Sigmoid colon (tissue), 6 donors: ENCODE measurements at regions not wholly inside any gene's neighbourhood (a gene's known extent, or its start where the extent isn't known, plus 50 kb on each side); places are given as distances from the start of the nearest gene placed in this dataset.

Experiments
- DNase-seq: peaks from one replicate; pipeline ENCODE4 v3.0.0-alpha.2; 2019
- H3K27ac ChIP-seq, 4 donors: fragments of 200-600 bp; sonication (generic); one replicate each; pipeline ENCODE4 v1.5.1; 2016 to 2019; ENCODE audit warnings: mild to moderate bottlenecking in 1 of 4
- H3K27me3 ChIP-seq, 3 donors: fragments of 200-600 bp; sonication (generic); one replicate each; pipeline ENCODE4 v1.5.1; 2019; ENCODE audit warnings: mild to moderate bottlenecking in 1 of 3
- H3K36me3 ChIP-seq, 4 donors: fragments of 200-600 bp; sonication (generic); one replicate each; pipeline ENCODE4 v1.5.1; 2016 to 2019
- H3K4me1 ChIP-seq, 4 donors: fragments of 200-600 bp; sonication (generic); one replicate each; pipeline ENCODE4 v1.5.1; 2017 to 2019
- H3K4me3 ChIP-seq, 4 donors: fragments of 200-600 bp; sonication (generic); one replicate each; pipeline ENCODE4 v1.5.1; 2017 to 2019; ENCODE audit warnings: mild to moderate bottlenecking in 2 of 4, moderate library complexity in 1 of 4
- H3K9me3 ChIP-seq, 4 donors: fragments of 200-600 bp in 3 of 4; sonication (generic) in 3 of 4; one replicate each; pipeline versions ENCODE4 v1.5.1 to v1.6.1; 2013 to 2019
- EP300 ChIP-seq, 4 donors: sonication (generic); formaldehyde crosslinking; IDR thresholded peaks; one replicate each; pipeline ENCODE4 v1.6.1; 2017; ENCODE audit warnings: antibody characterized with exemption in 4 of 4
- POLR2A ChIP-seq, 2 donors: fragments of 450-650 bp; IDR thresholded peaks; one replicate each; pipeline ENCODE4 v1.6.1; 2016; ENCODE audit warnings: antibody characterized with exemption in 2 of 2, mild to moderate bottlenecking in 2 of 2, moderate library complexity in 2 of 2
- POLR2AphosphoS5 ChIP-seq, 4 donors: sonication (generic); formaldehyde crosslinking; IDR thresholded peaks; one replicate each; pipeline ENCODE4 v1.6.1; 2017; ENCODE audit warnings: antibody characterized with exemption in 4 of 4
- WGBS, 2 donors: extraction: QIAGEN DNeasy Blood & Tissue Kit; methylation state at CpG; one replicate each; pipeline ENCODE4 v1.1.7; 2013; 5-methylcytosine and 5-hydroxymethylcytosine counted together
- intact Hi-C: fragments of 100-400 bp; cut with DNase I; formaldehyde crosslinking; loops from one replicate; pipeline ENCODE4 v1.15.1; 2023
- TF ChIP-seq, protein P1 (sequence below), 4 experiments: fragments of 450-650 bp in 3 of 4; fragments of 200-600 bp in 1 of 4; IDR thresholded peaks; one replicate each; pipeline ENCODE4 v1.5.1; 2016 to 2019; ENCODE audit warnings: antibody characterized with exemption in 4 of 4, mild to moderate bottlenecking in 3 of 4, moderate library complexity in 2 of 4
- donor health status: healthy with polysubstance abuse.
- donor health status: healthy.

- intact Hi-C loops = no loop called here
- H3K4me1 ChIP-seq = no peaks in the 10 kb centered on the region
- TF ChIP-seq POLR2AphosphoS5 (IDR thresholded peaks at IDR 0.05) (no peak), POLR2A (IDR thresholded peaks at IDR 0.05) (no peak), EP300 (IDR thresholded peaks at IDR 0.05) (no peak)
- TF ChIP-seq, protein P1, sequence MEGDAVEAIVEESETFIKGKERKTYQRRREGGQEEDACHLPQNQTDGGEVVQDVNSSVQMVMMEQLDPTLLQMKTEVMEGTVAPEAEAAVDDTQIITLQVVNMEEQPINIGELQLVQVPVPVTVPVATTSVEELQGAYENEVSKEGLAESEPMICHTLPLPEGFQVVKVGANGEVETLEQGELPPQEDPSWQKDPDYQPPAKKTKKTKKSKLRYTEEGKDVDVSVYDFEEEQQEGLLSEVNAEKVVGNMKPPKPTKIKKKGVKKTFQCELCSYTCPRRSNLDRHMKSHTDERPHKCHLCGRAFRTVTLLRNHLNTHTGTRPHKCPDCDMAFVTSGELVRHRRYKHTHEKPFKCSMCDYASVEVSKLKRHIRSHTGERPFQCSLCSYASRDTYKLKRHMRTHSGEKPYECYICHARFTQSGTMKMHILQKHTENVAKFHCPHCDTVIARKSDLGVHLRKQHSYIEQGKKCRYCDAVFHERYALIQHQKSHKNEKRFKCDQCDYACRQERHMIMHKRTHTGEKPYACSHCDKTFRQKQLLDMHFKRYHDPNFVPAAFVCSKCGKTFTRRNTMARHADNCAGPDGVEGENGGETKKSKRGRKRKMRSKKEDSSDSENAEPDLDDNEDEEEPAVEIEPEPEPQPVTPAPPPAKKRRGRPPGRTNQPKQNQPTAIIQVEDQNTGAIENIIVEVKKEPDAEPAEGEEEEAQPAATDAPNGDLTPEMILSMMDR (IDR thresholded peaks at IDR 0.05) = no peak
- H3K4me3 ChIP-seq = no peak overlapping the region
- no peaks in the 10 kb centered on the region for H3K27me3 ChIP-seq
- no peaks in the 10 kb centered on the region for H3K9me3 ChIP-seq
- 75 to 90% methylated on average over 3 of the region's 3 CpGs for WGBS, 2 donors
- no peak for DNase-seq
- H3K36me3 ChIP-seq = no peaks in the 10 kb centered on the region
- no peak overlapping the region for H3K27ac ChIP-seq
Measured at GRCh38 chr14:63781686-63782085, 53.8 kb upstream of the SGPP1 start.

DNA sequence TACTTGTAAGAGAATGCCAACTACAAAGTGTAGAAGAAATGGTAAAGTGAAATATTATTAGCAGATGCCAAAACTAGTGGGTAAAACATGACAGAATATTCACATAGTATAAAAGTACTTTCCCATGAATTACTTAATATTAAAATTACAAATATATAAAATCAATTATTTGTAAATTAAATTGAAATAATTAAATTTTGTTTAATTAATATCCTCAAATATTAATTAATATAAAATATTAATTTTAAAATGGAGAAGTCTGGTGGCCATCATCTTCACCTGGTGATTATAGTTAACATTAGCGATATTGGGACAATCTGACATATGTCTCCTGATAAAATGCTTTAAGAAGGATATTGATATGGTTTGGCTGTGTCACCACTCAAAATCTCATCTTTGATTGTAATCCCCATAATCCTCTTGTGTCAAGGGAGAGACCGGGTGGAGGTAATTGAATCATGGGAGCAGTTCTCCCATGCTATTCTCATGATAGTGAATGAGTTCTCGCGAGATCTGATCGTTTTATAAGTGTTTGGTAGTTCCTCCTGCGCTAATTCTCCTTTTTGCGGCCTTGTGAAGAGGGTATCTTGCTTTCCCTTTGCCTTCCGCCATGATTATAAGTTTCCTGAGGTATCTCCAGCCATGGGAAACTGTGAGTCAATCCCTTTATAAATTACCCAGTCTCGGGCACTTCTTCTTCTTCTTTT is 55.0 kb upstream of the SGPP1 start:
- TF ChIP-seq, protein P1 (IDR thresholded peaks at IDR 0.05) = no peak
- TF ChIP-seq POLR2AphosphoS5 (IDR thresholded peaks at IDR 0.05) (no peak), POLR2A (IDR thresholded peaks at IDR 0.05) (no peak), EP300 (IDR thresholded peaks at IDR 0.05) (no peak)
- no peak overlapping the region for H3K27ac ChIP-seq
- H3K27me3 ChIP-seq = no peaks in the 10 kb centered on the region
- H3K4me1 ChIP-seq = peaks cover 0 to under 1% (median 0%) of the 10 kb centered on the region in 4 donors
- no peak overlapping the region for H3K4me3 ChIP-seq
- WGBS, 2 donors = 65 to 93% methylated on average over 9 of the region's 9 CpGs
- DNase-seq = no peak
- no peaks in the 10 kb centered on the region for H3K9me3 ChIP-seq
- intact Hi-C loops = no loop called here
- no peaks in the 10 kb centered on the region for H3K36me3 ChIP-seq

DNA sequence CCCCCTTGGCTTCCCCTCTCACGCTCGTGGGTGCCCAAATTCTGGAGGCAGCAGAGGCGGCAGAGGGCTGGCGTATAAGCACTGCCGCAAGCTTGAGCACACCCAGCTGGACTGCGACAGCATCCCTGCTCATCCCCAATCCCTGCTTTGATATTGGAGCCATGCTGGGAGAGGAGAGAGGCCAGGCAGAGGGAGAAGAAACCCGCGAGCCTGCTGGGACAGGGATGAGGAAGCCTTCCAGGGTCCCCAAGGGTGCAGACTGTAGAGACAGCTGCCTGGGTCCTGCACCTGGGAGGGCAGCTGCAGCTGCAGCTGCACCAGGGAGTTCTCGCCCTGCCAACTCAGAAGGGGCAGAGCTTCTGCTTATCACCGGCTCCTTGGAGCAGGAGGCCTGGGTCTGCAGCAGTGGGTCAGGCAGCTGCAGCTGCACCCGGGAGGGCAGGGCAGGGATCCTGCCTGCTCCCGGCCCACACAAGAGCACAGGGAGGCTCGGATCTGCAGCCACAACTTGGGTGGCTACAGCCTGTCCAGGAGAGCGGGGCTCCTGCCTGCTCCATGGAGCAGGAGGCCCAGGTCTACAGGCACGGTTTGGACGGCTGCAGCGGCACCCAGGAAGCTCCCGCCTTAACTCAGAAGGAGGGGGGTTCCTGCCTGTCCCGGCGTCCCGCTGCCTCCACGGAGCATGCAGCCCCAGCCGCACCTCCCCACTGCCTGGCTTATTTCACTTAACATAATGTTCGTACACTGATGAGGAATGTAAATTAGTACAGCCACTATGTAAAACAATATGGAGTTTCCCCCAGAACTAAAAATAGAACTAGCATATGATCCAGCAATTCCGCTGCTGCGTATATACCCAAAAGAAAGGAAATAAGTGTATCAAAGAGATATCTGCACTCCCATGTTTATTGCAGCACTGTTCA is 60.4 kb upstream of the SGPP1 start:
- no peak for TF ChIP-seq EP300 (IDR thresholded peaks at IDR 0.05)
- no peak for TF ChIP-seq POLR2AphosphoS5 (IDR thresholded peaks at IDR 0.05)
- TF ChIP-seq POLR2A (IDR thresholded peaks at IDR 0.05) = no peak
- TF ChIP-seq, protein P1 (IDR thresholded peaks at IDR 0.05) = no peak
- no peak overlapping the region for H3K27ac ChIP-seq
- H3K27me3 ChIP-seq = no peaks in the 10 kb centered on the region
- no peaks in the 10 kb centered on the region for H3K9me3 ChIP-seq
- intact Hi-C loops = no loop called here
- DNase-seq = no peak
- peak overlapping the region in 3 of 4 donors; percentile 11 to 38 (median 24) for H3K4me3 ChIP-seq
- H3K36me3 ChIP-seq = no peaks in the 10 kb centered on the region
- 79 to 81% methylated on average over 26 of the region's 26 CpGs for WGBS, 2 donors
- peaks cover 0 to 11% (median 5%) of the 10 kb centered on the region in 4 donors for H3K4me1 ChIP-seq

- Histone ChIP-seq H3K4me1 (peaks cover 0 to 6% (median under 1%) of the 10 kb centered on the region in 4 donors), H3K36me3 (no peaks in the 10 kb centered on the region), H3K4me3 (no peak overlapping the region), H3K27ac (no peak overlapping the region), H3K9me3 (no peaks in the 10 kb centered on the region), H3K27me3 (no peaks in the 10 kb centered on the region)
- no peak for DNase-seq
- TF ChIP-seq POLR2AphosphoS5 (IDR thresholded peaks at IDR 0.05) (no peak), POLR2A (IDR thresholded peaks at IDR 0.05) (no peak), EP300 (IDR thresholded peaks at IDR 0.05) (no peak)
- TF ChIP-seq, protein P1 (IDR thresholded peaks at IDR 0.05) = no peak
- intact Hi-C loops = loop anchor here (10.0 kb wide), 1 partner anchor 201 kb away; no protein-coding TSS in a partner anchor
- WGBS, 2 donors = 77 to 83% methylated on average over 4 of the region's 4 CpGs
Measured at GRCh38 chr14:63793376-63793775, 59.4 kb upstream of the SYNE2 start.
